Caki2 (cell line): ENCODE measurements at regions not wholly inside any gene's neighbourhood (a gene's known extent, or its start where the extent isn't known, plus 50 kb on each side); places are given as distances from the start of the nearest gene placed in this dataset.
A peak's percentile ranks its signal among the peaks of the same experiment; 100 is the strongest.

Source experiments
- DNase-seq: peaks from one replicate; pipeline ENCODE4 v3.0.0-alpha.2; 2015; ENCODE audit warnings: low read depth
- in situ Hi-C: cut with HindIII; loops from 2 replicates; pipeline ENCODE4 v1.10.0; 2016; ENCODE audit warnings: low sequenced_read_pairs, low pct_unique_long_range_greater_than_20kb, mixed read lengths

DNA sequence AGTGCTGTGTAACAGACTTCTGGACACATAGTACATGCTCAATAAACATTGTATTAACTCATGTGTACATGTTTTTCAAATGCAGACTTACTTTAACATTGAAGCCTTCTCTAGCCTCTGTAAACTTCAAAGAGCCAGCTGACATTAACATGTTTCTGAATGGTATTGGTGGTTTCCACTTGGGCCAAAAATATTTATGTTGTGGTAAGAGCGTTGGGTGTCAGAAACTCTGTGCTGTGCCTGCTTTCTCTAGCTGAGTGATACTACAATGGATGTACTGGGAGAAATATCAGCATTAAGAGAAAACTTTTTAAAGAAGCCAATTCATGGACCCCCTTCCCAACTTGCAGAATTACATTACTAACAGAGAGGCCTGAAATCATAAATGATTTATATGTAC, 1951.7 kb downstream of the TP53TG3F start:
- DNase-seq, result no peak
- in situ Hi-C loops, result no loop called here

DNA sequence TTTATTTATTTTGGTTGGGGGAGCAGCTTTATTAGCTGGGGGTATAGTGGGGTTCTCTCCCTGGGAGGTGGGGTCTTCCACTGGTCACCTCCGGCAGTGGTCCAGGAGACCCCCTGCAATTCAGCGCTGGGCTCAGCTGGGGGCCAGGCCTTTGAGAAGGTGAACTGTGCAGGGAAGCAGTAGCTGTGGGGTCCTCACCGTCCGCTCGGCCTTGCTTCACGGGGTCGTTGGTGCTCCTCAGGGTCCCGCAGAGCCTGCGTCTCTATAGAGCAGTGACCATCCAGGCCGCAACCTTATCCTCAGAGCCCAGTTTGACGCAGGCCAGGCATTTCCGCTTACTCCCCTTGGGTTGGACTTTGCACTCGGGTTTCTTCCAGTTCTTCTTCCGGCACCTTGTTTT, 1954.7 kb downstream of the TP53TG3F start:
- DNase-seq, result no peak
- in situ Hi-C loops, result no loop called here

DNA sequence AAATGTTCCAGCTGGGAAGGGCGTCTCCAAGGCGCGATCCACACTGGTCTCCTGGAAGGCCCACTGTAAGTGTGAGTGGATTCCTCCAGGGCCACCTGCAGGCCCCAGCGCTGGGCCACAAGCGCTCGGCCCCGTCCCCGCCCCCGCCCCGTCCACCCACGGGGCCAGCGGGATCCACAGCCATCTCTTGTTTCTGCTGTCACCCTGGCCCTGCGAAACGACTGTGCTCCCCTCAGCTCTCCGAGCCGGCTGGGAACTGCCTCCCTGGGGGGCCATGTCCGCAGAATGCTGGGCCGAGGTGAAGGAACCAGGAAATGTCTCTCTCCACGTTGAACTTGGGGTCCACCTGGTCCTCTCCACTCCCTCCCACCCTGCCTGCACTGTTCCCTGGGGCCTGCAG, 1955.2 kb downstream of the TP53TG3F start:
- DNase-seq, result no peak
- in situ Hi-C loops, result no loop called here

DNA sequence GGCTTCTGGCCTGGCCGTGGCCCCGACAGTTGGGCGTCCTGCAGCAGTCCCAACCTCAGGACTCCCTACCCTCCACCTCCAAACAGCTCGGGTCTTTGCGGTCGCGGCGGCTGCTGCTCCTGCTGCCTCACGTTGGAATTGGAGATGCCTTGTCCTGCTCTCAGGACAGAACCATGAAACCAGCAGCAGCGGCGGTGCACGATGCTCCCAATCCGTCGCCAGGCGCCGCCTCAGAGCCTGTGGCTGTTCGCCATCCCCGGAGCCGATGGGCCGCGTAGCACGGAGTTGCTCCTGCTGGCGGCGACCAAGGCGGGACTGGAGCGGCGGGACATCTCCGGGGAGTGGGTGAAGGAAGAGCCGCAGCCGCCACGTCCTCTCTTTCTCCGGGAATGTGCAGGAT, 1965.9 kb downstream of the TP53TG3F start:
- DNase-seq, result no peak
- in situ Hi-C loops, result loop anchor here (5.0 kb wide), 1 partner anchor 88 kb away; no protein-coding TSS in a partner anchor

DNA sequence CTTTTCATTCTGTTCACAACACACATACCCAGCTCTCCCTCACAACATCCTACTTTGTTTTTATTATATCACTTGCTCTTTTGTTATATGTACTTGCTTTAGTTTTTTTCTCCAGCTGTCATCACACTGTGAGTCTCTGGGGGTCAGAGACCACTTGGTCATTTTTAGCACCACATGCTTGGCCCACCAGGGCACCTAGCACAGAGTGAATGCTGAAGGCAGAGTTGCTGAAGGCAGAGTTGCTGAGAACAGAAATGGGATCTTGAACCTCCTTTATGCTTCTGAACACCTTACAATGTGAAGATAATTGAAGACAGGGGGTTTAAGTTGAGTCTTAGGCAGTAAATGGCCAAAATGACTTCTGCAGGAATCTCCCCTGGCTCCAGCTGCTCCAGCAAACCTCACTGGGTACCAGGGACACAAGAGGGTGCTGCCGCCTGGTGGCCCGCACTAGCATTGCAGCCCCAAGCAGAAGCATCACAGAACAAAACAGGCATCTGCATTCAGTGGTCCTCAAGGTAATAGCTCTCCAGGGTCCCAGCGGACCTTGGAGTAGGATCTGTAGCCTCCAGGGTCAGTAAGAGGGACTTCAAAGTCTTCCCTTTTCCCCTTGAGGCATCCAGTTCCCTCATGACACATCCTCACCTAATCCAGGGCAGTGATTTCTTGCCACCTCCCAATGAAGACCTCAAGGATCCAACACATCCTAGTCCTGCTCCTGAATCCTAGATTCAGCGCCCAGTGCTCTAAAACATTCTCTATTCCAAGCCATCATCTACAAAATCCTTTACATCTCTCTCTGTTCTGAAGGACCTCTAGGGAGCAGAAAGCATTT, 1972.6 kb downstream of the TP53TG3F start:
- peak; percentile 21 for DNase-seq
- in situ Hi-C loops, result no loop called here

DNA sequence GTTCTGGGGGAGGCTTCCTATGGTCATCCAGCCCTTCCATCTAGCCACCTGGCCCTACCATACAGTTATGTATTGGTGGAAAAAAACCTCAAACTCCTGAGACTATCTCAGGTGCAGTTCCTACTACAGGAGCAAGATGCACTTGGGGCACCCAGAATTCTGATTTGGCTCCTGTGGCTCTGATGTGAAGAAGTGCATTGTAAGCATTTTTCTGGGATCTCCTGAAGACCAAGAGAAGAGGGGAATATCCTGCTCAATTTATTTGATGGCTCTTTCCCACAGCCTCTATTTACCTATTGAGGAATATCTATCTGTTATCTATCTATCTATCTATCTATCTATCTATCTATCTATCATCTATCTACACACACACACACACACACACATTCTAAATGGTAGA, 1981.5 kb downstream of the TP53TG3F start:
- in situ Hi-C loops, result no loop called here
- no peak for DNase-seq

DNA sequence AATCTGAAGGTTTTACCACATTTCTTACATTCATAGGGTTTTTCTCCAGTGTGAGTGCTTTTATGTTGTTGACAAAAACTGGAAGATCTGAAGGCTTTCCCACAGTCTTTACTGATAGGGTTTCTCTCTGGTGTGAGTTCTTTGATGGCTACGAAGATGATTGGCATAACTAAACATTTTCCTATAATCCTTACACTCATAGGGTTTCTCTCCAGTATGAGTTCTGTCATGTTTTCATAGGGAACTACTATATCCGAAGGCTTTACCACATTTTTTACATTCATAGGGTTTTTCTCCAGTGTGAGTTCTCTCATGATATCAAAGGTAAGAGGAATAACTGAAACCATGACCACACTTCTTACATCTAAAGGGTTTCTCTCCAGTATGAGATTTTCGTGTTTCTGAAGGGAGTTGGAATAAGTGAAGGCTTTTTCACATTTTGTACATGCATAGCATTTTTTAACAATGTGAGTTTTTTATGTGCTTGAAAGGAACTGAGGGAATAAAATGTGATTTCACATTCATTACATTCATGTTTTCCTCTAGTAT, 1987.7 kb downstream of the TP53TG3F start:
- DNase-seq, result peak; percentile 6
- in situ Hi-C loops, result no loop called here

DNA sequence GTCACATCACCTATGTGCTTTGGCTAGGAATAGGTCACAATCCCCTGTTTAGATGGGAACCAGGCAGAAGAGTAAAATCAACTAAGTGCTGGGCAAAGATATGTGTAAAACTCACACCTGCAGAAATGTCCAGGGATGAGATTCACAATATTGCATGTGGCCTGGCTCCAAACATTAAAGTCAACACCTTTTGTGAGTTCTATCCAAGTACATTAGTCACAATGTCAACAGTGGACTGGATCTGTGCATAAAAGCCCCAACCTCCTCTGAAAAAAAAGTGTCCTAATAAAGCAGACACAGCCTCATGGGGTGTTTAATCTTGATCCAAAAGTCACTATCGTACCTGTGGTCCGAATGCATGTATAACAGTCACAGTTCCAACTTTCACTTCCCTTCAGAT, 1990.3 kb downstream of the TP53TG3F start:
- DNase-seq, result no peak
- in situ Hi-C loops, result no loop called here

DNA sequence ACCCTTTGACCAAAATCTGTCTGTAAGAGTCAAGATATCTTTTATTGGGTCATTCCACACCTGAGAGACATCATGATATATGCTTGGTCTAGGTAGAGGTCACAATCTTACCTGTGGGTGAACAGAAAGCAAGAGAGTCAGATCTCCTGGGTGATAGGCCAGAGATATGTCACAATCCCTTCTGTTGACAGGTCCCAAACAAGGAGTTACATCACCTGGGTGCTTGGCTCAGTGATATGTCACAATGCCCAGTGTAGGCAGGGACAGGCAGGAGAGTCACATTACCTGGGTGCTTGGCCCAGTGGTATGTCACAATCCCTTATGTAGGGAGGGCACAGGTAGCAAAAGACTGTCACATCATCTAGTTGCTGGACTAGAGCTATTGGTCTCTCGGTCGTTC, 1991.2 kb downstream of the TP53TG3F start:
- in situ Hi-C loops, result no loop called here

DNA sequence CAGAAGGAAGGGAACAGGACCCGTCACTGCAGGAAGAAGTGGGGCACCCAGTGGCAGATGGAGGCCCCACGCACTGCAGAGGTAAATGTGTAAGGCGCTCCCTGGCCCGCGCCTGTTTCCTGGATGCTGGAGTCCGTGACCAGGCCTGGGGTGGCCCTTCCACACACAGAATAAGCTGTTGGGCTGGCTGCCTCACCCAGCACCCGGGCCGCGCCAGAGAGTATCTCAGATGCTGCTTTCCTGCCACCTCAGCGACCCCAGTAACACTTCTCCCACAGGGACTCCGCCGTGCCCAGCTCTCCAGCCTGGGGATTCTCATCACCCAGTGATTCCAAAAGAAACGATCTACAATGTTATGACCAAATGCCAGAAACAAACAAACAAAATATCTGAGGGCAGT, 1993.1 kb downstream of the TP53TG3F start:
- no peak for DNase-seq
- in situ Hi-C loops, result no loop called here

More for the DNA sequence above, 1991.2 kb downstream of the TP53TG3F start:
- DNase-seq, result no peak

DNA sequence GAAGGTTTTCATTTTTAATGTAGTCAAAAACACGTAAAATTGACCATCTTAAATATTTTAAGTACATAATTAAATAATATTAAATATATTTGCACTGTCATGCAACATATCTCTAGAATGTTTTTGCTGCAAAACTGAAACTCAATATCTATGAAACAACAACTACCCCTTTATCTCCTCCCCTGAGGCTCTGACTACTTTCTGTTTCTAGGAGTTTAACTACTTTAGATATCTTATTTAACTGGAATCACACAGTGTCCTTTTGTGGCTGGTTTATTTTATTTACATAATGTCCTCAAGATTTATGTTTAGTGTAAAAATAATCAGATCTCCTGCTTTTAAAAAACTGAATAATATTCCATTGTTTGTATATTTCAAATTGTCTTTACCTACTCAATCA, 2003.9 kb downstream of the TP53TG3F start:
- no peak for DNase-seq
- in situ Hi-C loops, result no loop called here

DNA sequence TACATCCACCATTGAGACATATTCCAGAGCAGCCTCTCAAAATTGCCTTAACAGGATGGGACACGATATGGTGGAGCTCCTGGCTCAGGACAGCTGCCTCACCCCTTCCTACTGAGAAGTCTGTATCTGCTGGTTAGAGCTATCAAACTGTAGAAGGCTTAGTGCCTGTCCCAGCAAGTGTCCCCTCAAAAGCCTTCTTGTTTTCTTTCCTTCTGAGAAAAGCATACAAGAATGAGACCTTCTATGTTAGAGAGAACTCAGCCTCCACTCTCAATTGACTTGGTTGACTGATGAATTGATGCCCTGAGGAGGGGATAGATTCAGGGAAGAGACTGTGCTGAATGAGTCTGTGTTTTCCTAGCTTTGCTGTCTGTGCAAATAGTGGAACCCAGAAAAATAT, 2020.9 kb downstream of the TP53TG3F start:
- in situ Hi-C loops, result no loop called here
- no peak for DNase-seq

DNA sequence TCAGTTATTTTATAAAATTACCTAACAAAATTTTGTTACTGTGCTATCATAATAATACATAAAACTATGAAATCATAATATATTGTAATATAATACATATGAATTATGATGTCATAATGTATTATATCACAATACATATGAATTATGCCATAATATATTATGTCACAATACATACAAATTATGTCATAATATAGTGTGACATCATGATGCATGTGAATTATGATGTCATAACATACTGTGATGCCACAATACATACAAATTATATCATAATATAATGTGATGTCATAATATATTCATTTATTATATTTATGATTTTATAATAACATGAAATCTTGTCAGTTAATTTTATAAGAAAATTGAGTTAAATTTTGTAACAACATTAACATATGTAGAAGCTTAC, 2021.6 kb downstream of the TP53TG3F start:
- no peak for DNase-seq
- in situ Hi-C loops, result no loop called here

DNA sequence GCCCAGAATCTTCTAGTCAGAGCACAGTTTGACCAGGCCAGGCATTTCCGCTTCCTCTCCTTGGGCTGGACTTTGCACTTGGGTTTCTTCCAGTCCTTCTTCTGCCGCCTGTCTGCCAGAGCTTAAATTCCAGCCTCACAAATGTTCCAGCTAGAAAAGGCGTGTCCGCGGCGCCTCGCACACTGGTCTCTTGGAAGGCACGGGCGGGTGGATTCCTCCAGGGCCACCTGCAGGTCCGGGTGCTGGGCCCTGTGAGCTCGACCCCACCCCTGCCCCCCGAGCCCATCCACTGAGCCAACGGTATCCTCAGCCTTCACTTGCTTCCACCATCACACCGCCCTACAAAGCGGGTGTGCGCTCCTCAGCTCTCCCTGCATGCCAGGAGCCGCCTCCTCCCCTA, 2026.5 kb downstream of the TP53TG3F start:
- DNase-seq, result no peak
- in situ Hi-C loops, result no loop called here

DNA sequence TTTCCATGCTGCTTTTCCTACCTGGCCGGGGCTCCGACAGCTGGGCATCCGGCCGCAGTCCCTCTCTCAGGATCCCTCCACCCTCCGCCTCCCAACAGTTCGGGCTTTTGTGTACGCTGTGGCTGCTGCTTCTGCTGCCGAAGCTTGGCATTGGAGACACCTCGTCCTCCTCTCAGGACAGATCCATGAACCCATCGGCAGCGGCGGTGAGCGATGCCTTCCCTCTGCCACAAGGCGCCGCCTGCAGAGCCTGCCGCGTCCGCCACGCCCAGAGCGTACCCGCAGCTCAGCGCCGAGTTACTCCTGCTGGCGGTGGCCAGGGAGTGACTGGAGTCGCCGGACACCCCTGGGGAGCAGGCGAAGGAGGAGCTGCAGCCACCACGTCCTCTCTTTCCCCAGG, 2032.8 kb downstream of the TP53TG3F start:
- DNase-seq, result no peak
- in situ Hi-C loops, result no loop called here

DNA sequence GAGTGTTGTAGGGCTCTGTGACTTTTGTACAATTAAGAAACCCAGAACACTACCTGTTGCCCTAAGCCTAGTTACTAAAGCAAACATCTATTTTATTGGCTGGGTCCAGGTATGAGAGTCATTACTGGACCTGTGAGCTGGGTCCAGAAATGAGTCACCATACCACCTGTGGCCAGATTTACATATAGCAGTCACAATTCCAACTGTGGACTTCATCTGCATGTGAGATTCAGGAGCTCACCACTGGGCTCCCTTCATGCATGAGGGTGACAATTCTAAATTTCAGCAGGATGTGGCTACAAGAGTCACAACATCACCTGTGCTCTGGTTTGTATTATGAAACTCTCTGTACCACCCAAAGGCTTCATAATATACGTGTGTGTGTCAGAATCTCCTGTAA, 2038.0 kb downstream of the TP53TG3F start:
- no peak for DNase-seq

DNA sequence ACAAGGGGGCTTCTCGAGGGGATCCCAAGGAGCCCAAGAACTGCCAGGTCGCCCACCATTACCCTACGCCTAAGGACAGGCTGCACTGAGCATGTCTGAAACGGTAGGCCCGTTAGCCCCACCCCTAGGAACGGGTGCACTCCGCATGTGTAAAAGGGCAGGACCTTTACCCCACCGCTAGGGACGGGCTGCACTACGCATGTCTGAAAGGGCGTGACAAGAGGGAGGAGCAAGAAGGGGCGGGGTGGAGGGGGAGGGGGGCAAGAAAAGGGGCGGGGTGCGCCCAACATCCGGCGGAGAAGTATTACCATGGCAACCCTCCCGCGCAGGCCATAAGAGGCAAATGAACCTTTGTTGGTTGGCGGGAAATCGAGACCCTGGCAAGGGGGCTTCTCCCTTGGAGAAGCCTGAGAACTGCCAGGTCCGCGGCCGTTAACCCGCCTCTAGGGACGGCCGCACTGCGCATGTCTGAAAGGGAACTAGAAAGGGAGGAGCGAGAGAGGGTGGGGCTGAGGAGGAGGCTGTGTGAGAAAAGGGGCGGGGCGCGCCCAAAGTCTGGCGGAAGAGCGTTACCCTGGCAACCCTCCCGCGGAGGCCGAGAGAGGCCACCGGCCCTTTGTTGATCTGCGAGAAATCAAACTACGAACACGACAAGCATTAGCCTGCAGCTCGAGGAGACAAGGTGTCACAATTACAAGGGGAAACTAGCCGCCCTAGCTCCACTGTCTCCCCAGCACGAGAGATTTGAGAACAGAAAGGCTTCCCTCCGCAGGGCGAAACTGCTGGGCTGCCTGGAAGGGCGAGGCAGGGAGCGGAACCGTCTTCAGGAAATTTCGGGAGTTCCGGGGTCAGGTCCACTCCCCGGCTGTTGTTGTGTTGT, 2046.8 kb downstream of the TP53TG3F start:
- in situ Hi-C loops, result no loop called here
- no peak for DNase-seq

More for the DNA sequence above, 2038.0 kb downstream of the TP53TG3F start:
- in situ Hi-C loops, result no loop called here

DNA sequence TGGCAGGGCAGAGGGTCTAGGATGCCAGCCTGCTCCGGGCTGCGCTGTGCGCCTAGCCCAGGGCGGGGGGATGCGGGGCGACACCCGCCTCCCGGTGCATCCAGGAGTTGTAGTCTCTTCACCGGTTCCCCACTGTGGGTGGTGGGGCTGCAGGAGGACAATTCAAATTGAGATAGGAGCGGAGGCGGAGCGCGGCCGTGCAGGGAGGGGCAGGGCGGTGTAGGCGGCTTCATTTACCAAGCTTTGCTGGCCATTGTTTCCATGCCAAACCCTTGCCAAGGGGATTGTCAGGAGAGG, 2047.4 kb downstream of the TP53TG3F start:
- no peak for DNase-seq
- in situ Hi-C loops, result no loop called here

DNA sequence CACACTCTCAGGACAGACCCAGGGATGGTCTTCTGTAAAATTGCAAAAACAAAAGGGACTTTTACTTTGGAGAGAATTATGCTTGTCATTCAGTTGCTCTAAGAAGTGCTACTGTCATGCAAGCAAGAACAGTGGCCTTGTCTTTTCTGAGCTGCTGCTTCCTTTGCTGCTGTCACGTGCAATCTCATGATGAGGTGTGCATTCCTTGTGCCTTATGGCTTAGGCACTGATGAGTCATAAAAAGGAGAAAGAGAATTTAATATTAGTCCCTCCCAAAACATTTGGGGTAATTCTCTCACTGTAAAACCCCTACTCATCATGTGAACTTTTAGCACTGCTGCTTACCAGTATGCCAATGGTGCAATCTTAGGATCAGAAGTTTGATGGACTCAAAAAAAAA, 2051.3 kb downstream of the TP53TG3F start:
- in situ Hi-C loops, result no loop called here
- DNase-seq, result peak; percentile 76
